Adipocyte (in vitro differentiated cells): ENCODE measurements at regions not wholly inside any gene's neighbourhood (a gene's known extent, or its start where the extent isn't known, plus 50 kb on each side); places are given as distances from the start of the nearest gene placed in this dataset.
A peak's percentile ranks its signal among the peaks of the same experiment; 100 is the strongest.

Source experiments
- DNase-seq: peaks from one replicate; pipeline ENCODE4 v3.0.0-alpha.2; 2015; ENCODE audit warnings: low read depth
- H3K27me3 ChIP-seq: replicated peaks from 2 replicates; pipeline ENCODE4 v1.7.0; 2013; ENCODE audit warnings: mild to moderate bottlenecking, low read length, moderate library complexity; ENCODE audit not compliant: control insufficient read depth, insufficient read depth
- H3K36me3 ChIP-seq: 2 replicates; pipeline ENCODE4 v1.7.0; 2013; ENCODE audit warnings: low read length, mild to moderate bottlenecking, moderate library complexity; ENCODE audit not compliant: control insufficient read depth, insufficient read depth, severe bottlenecking
- H3K4me1 ChIP-seq: 2 replicates; pipeline ENCODE4 v1.7.0; 2013; ENCODE audit warnings: mild to moderate bottlenecking, low read length, moderate library complexity; ENCODE audit not compliant: control insufficient read depth, insufficient read depth
- H3K4me3 ChIP-seq: 2 replicates; pipeline ENCODE4 v1.7.0; 2013; ENCODE audit warnings: mild to moderate bottlenecking, low read length, moderate library complexity
- H3K9ac ChIP-seq: 2 replicates; pipeline ENCODE4 v1.7.0; 2013; ENCODE audit warnings: mild to moderate bottlenecking, low read length, moderate library complexity
- H3K9me3 ChIP-seq: 2 replicates; pipeline ENCODE4 v1.7.0; 2013; ENCODE audit warnings: mild to moderate bottlenecking, low read length, moderate library complexity; ENCODE audit not compliant: control insufficient read depth

- Histone ChIP-seq H3K9me3 (no peaks in the 10 kb centered on the region), H3K36me3 (peaks cover 47% of the 10 kb centered on the region), H3K9ac (peak overlapping the region; percentile 97), H3K4me3 (peak overlapping the region; percentile 89), H3K4me1 (peaks cover 73% of the 10 kb centered on the region), H3K27me3 (no peaks in the 10 kb centered on the region)
- no peak for DNase-seq
Observed at GRCh38 chr1:201742955-201743805, 85.8 kb upstream of the IPO9 start.

- H3K9ac ChIP-seq = peak overlapping the region; percentile 27
- H3K9me3 ChIP-seq = no peaks in the 10 kb centered on the region
- peaks cover 51% of the 10 kb centered on the region for H3K36me3 ChIP-seq
- DNase-seq = peak; percentile 92
- peaks cover 81% of the 10 kb centered on the region for H3K4me1 ChIP-seq
- no peak overlapping the region for H3K4me3 ChIP-seq
- H3K27me3 ChIP-seq = no peaks in the 10 kb centered on the region
Observed at GRCh38 chr1:201745023-201745422, 83.9 kb upstream of the IPO9 start.

- Histone ChIP-seq H3K9ac (no peak overlapping the region), H3K27me3 (no peaks in the 10 kb centered on the region), H3K9me3 (no peaks in the 10 kb centered on the region), H3K4me3 (no peak overlapping the region), H3K36me3 (peaks cover 51% of the 10 kb centered on the region), H3K4me1 (peaks cover 88% of the 10 kb centered on the region)
- no peak for DNase-seq
Observed at GRCh38 chr1:201746156-201746555, 82.8 kb upstream of the IPO9 start.

GRCh38 chr1:201747261-201747660 is 81.7 kb upstream of the IPO9 start:
- H3K9ac ChIP-seq = peak overlapping the region; percentile 37
- no peaks in the 10 kb centered on the region for H3K27me3 ChIP-seq
- peaks cover 54% of the 10 kb centered on the region for H3K36me3 ChIP-seq
- peaks cover 88% of the 10 kb centered on the region for H3K4me1 ChIP-seq
- H3K4me3 ChIP-seq = no peak overlapping the region
- no peaks in the 10 kb centered on the region for H3K9me3 ChIP-seq
- no peak for DNase-seq

GRCh38 chr1:201748335-201748734 is 80.6 kb upstream of the IPO9 start:
- Histone ChIP-seq H3K27me3 (no peaks in the 10 kb centered on the region), H3K9ac (peak overlapping the region; percentile 37), H3K9me3 (no peaks in the 10 kb centered on the region), H3K4me1 (peaks cover 88% of the 10 kb centered on the region), H3K4me3 (no peak overlapping the region), H3K36me3 (peaks cover 50% of the 10 kb centered on the region)
- DNase-seq = peak; percentile 75

- H3K9me3 ChIP-seq = no peaks in the 10 kb centered on the region
- no peak for DNase-seq
- peaks cover 94% of the 10 kb centered on the region for H3K4me1 ChIP-seq
- peaks cover 46% of the 10 kb centered on the region for H3K36me3 ChIP-seq
- H3K27me3 ChIP-seq = no peaks in the 10 kb centered on the region
- H3K9ac ChIP-seq = peak overlapping the region; percentile 69
- H3K4me3 ChIP-seq = no peak overlapping the region
Observed at GRCh38 chr1:201749059-201749690, 79.8 kb upstream of the IPO9 start.

- Histone ChIP-seq H3K27me3 (no peaks in the 10 kb centered on the region), H3K9ac (peak overlapping the region; percentile 69), H3K4me3 (peak overlapping the region; percentile 18), H3K36me3 (peaks cover 38% of the 10 kb centered on the region), H3K4me1 (peaks cover 95% of the 10 kb centered on the region), H3K9me3 (no peaks in the 10 kb centered on the region)
- no peak for DNase-seq
Observed at GRCh38 chr1:201750120-201750519, 78.8 kb upstream of the IPO9 start.

GRCh38 chr1:201750934-201751333 is 78.0 kb upstream of the IPO9 start:
- H3K4me3 ChIP-seq = peak overlapping the region; percentile 18
- H3K9me3 ChIP-seq = no peaks in the 10 kb centered on the region
- peaks cover 31% of the 10 kb centered on the region for H3K36me3 ChIP-seq
- peak; percentile 82 for DNase-seq
- H3K4me1 ChIP-seq = peaks cover 95% of the 10 kb centered on the region
- no peaks in the 10 kb centered on the region for H3K27me3 ChIP-seq
- H3K9ac ChIP-seq = peak overlapping the region; percentile 69

GRCh38 chr1:201751872-201752271 is 77.1 kb upstream of the IPO9 start:
- H3K9me3 ChIP-seq = no peaks in the 10 kb centered on the region
- H3K4me3 ChIP-seq = peak overlapping the region; percentile 26
- no peak for DNase-seq
- H3K36me3 ChIP-seq = peaks cover 23% of the 10 kb centered on the region
- peaks cover 99% of the 10 kb centered on the region for H3K4me1 ChIP-seq
- no peaks in the 10 kb centered on the region for H3K27me3 ChIP-seq
- H3K9ac ChIP-seq = peak overlapping the region; percentile 69

GRCh38 chr1:201752333-201752732 is 76.6 kb upstream of the IPO9 start:
- peak overlapping the region; percentile 26 for H3K4me3 ChIP-seq
- H3K36me3 ChIP-seq = peaks cover 20% of the 10 kb centered on the region
- peak overlapping the region; percentile 69 for H3K9ac ChIP-seq
- no peaks in the 10 kb centered on the region for H3K9me3 ChIP-seq
- peaks cover 99% of the 10 kb centered on the region for H3K4me1 ChIP-seq
- H3K27me3 ChIP-seq = no peaks in the 10 kb centered on the region
- DNase-seq = no peak

GRCh38 chr1:201753492-201753891 is 75.5 kb upstream of the IPO9 start:
- Histone ChIP-seq H3K36me3 (peaks cover 26% of the 10 kb centered on the region), H3K4me1 (peaks cover 99% of the 10 kb centered on the region)

More at GRCh38 chr1:201753492-201753891, 75.5 kb upstream of the IPO9 start:
- DNase-seq = no peak
- Histone ChIP-seq H3K4me3 (peak overlapping the region; percentile 35), H3K27me3 (no peaks in the 10 kb centered on the region), H3K9me3 (no peaks in the 10 kb centered on the region), H3K9ac (peak overlapping the region; percentile 69)
